ENCODE measurements at regions not wholly inside any gene's neighbourhood (a gene's known extent, or its start where the extent isn't known, plus 50 kb on each side); places are given as distances from the start of the nearest gene placed in this dataset.

- no peak for TF ChIP-seq POLR2A (IDR thresholded peaks at IDR 0.05; ENCODE audit: low read depth, low read length)
- no peak for TF ChIP-seq POLR2AphosphoS5 (IDR thresholded peaks at IDR 0.05; ENCODE audit: low read depth, low read length)
Measured at GRCh38 chr7:26508481-26508880, 216.8 kb downstream of the SNX10 start.

Measured in GM12892 (cell line).